Urothelium cell line (cell line): ENCODE measurements at regions not wholly inside any gene's neighbourhood (a gene's known extent, or its start where the extent isn't known, plus 50 kb on each side); places are given as distances from the start of the nearest gene placed in this dataset.

ENCODE experiments used
- DNase-seq: peaks from one replicate; pipeline ENCODE4 v3.0.0; 2011; ENCODE audit warnings: low spot score, mixed read lengths
- FAIRE-seq: peaks from 2 replicates; lab custom pipeline; 2011; peaks lifted over from hg19 to GRCh38; lab: Jason Lieb, UNC

DNA sequence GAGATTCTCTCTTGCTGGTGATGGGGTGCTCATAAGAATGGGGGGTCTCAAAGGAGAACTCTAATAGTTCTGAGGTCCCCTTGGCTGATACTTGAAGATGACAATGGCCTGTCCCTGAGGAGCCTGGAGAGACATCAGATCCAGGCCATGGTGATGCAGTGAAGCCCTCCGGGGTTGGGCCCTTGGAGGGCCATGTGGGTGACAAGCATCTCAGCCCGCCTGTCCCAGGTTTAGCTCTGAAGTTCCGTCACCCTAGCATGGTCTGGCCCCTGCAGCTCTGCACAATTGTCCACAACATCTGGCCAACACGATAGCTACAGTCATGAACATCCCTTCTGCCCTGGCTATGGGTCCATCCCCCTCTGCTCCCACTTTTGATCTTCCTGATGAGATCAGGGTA, 202.8 kb upstream of the HS6ST1 start:
- no peak for FAIRE-seq
- DNase-seq, result no peak

GRCh38 chr2:128522829-128523228, 204.2 kb upstream of the HS6ST1 start:
- FAIRE-seq, result no peak

GRCh38 chr2:128523457-128523856, 204.8 kb upstream of the HS6ST1 start:
- DNase-seq (no peak), FAIRE-seq (no peak)

More at GRCh38 chr2:128522829-128523228, 204.2 kb upstream of the HS6ST1 start:
- no peak for DNase-seq

DNA sequence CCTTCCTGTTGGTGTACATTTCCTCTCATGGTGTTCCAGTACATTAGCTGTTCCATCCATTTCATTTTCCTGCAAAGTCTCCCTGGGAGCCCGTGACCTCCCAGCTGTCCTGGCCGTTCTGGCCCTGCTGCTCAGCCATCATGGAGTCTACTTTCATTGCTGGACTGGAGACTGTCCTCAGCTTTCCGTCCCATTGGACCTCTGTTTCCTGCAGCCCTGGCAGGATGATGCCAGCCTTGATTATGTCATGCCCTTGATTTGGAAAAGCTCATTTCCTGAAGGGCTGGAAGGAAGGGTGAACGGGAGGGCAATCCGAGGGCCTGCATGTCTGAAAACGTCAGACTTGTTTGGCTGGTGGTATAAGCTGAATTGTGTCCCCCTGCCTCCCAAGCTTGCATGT, 205.5 kb upstream of the HS6ST1 start:
- no peak for FAIRE-seq
- DNase-seq, result no peak

GRCh38 chr2:128525653-128526052, 207.0 kb upstream of the HS6ST1 start:
- no peak for FAIRE-seq
- DNase-seq, result no peak

DNA sequence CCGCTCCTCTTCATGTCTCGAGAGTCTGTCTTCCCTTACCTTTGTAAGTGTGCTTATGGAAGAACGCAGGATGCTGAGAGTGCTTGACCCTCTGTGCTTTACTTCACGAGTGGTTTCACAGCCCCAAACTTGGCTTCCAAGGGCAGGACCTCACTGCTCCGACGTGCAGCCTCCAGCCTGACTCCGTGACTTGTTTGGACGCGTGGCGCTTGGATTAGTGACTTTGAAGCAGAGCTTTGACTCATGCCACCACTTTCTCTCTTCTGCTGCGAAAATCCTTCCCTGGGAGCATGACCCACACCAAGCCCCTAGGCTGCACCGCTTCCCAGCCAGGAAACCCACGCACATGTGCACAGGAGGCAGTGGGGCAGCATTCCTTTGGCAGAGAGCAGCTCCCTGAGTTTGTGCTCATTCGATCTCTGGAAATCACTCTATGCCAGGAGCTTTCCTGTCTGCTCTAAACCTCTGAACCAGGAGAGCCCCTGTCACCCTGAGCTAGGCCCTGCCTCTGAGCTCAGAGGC, 207.8 kb upstream of the HS6ST1 start:
- no peak for FAIRE-seq

DNA sequence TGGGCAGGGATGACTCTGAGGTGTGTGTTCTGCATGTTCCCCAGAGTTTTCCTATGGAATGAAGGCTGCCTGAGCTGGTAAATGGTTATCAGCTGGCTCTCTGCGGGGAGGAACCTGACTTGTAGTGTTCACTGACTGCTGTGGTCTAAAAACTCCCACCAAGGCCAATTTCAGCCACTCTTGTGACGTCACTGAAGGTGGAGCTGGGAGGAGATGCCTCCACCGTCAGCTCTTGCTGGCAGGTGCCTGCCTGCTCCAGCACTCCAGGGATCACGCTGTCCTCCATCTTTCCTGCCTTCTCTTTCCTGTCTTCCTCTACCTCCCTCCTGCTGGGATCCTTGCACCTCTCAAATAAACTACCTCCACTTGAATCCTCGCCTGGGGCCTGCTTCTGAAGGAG, 209.5 kb upstream of the HS6ST1 start:
- no peak for FAIRE-seq
- DNase-seq, result no peak

More for the DNA sequence above, 207.8 kb upstream of the HS6ST1 start:
- DNase-seq, result no peak

- no peak for FAIRE-seq
- no peak for DNase-seq
Observed at GRCh38 chr2:128530025-128530573, 211.4 kb upstream of the HS6ST1 start.

- no peak for DNase-seq
- FAIRE-seq, result no peak
Observed at GRCh38 chr2:128531856-128532255, 213.2 kb upstream of the HS6ST1 start.

DNA sequence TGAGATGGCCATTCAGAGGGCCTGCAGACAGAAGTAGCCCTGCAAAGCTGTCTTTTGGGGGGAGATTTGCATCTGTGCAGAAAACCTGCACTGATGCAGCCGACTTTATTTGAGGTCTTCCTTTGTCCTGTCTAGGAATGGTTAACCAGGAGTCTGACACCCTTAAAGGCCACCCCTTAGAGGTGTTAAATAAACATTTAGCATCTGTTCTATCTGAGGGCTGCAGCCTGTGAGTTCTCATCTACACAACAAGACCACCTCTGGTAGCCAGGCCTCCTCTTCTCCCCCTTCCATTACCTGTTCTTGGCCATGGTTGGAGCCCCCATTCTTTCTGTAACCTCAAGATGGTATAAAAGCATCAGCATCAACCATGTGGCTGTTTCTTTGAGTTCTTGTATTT, 214.4 kb upstream of the HS6ST1 start:
- no peak for DNase-seq
- no peak for FAIRE-seq

DNA sequence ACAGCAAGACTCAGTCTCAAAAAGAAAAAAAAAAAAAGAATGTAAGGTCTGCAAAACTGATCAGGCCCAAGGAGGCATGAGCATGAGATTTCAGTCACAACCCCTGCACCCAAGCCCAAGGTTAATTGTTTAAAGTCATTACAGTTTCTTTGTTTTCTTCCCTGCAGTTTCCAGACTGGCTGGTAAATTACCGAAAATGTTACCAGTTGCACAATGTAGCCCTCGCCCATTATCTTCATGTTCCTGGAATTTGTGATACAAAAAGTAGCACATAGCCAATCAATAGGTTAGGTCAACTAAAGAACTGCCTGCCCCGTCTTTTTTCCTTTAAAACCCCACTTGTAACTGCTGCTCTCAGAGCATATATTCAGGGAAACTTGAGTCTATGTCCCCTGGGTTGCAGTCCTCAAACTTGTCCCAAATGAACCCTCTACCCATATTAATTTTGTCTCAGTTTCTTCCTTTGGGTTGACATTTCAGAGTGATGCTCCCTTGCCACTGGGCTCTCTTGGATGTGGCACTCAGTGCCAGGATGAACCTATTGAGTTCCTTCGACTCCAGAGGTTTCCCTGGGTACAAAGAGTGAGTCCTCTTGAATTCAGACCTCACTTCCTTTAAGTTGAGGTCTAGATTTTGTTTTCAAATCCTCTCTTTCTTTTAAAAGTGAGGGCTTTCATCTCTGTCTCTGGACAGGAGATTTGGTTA, 216.2 kb upstream of the HS6ST1 start:
- no peak for FAIRE-seq
- DNase-seq, result no peak

GRCh38 chr2:128535953-128536352, 217.3 kb upstream of the HS6ST1 start:
- FAIRE-seq (no peak), DNase-seq (peak; percentile 85)

GRCh38 chr2:128536925-128537620, 218.4 kb upstream of the HS6ST1 start:
- peak; percentile 88 for DNase-seq

DNA sequence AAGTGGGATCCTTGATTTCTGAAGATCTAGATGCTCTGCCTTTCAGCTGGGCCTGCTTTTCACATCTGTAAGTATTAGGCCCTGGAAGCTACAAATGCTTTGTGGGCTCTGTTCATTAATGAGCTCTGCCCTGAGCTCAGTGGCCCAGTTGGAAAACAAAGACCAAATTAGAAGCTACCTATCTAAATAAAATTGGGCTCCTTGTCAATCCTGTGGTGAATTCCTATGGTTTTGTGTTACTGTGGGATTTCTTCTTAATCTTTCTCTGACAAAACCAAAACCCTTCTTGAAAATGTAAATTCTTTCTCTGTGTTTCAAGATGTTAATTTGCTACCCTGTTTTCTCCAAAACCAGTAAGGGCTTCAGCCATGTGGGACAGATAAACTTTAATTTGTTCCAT, 219.0 kb upstream of the HS6ST1 start:
- FAIRE-seq, result no peak
- no peak for DNase-seq

More at GRCh38 chr2:128536925-128537620, 218.4 kb upstream of the HS6ST1 start:
- peak; percentile 87 for FAIRE-seq

- DNase-seq (no peak), FAIRE-seq (no peak)
Observed at GRCh38 chr2:128538396-128538795, 219.7 kb upstream of the HS6ST1 start.

- FAIRE-seq, result no peak
- no peak for DNase-seq
Observed at GRCh38 chr2:128540670-128541069, 222.0 kb upstream of the HS6ST1 start.

DNA sequence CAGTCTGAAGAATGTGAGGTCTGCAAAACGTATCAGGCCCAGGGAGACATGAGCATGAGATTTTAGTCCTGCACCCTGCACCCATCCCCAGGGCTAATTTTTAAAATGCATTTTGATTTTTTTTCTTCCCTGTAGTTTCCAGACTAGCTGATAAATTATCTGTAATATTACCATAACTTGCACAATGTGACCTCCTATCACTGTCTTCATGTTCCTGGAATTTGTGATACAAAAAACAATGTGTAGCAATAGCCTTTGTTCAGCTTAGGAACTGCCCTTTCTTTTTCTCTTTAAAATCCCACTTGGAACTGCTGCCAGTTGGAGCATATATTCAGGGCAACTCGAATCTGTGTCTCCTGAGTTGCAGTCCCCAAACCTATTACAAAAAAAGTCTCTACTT, 222.8 kb upstream of the HS6ST1 start:
- no peak for DNase-seq
- no peak for FAIRE-seq

- DNase-seq (no peak), FAIRE-seq (no peak)
Observed at GRCh38 chr2:128543036-128543435, 224.4 kb upstream of the HS6ST1 start.

- no peak for DNase-seq
- no peak for FAIRE-seq
Observed at GRCh38 chr2:128543646-128544045, 225.0 kb upstream of the HS6ST1 start.

DNA sequence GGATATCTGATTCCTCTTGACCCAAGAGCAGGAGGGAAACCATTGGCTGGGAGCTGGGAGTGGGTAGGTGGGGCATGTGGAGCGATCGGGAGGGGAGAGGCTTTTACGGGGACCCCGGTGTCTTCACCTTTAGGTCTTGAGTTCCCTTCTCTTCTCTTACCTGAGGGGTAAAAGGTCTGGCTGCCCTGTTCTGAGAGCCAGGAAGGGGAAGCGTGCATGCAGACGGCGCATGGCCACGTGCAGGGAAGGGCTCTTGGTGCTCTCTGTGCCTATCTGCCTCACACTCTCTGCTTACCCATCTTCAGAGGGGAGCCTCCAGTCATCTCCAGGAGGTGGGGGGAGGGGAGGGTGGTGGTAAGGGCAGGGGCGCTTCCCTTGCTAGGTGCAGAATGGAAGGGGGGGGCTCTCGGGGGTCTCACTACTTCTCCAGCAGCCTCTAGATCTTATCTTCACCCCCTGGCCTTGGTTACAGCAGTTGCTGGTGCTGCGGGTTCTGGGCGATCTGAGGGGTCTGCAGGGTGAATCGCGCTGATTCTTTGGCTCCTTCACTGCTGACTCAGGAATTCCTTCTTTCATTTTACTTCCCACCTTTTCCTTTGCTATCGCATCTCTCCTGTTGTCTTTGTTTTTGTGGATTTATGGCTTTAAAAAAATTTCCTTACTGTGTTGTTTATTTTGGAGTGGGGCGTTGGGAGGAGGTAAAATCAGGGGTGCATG, 225.8 kb upstream of the HS6ST1 start:
- DNase-seq, result no peak
- no peak for FAIRE-seq

- DNase-seq (no peak), FAIRE-seq (no peak)
Observed at GRCh38 chr2:128545085-128545484, 226.4 kb upstream of the HS6ST1 start.
